SK-N-SH treated with all-trans-retinoic acid at 6 μM for 48 hours (cell line): ENCODE measurements at regions not wholly inside any gene's neighbourhood (a gene's known extent, or its start where the extent isn't known, plus 50 kb on each side); places are given as distances from the start of the nearest gene placed in this dataset.

Experiments
- ATAC-seq: fragments of 200-7000 bp; cut with Tn5 transposase; 3 replicates; pipeline ENCODE4 v1.9.1; 2020; ENCODE audit warnings: mild to moderate bottlenecking, moderate library complexity
- BACH2 ChIP-seq: fragments of 250-450 bp; sonication (Bioruptor Pico); IDR thresholded peaks from 2 replicates; pipeline ENCODE4 v1.9.0; 2021; ENCODE audit warnings: mild to moderate bottlenecking, borderline replicate concordance
- CSDC2 ChIP-seq: fragments of 250-450 bp; sonication (Bioruptor Pico); IDR thresholded peaks from 2 replicates; pipeline ENCODE4 v1.5.0; 2020; ENCODE audit warnings: mild to moderate bottlenecking, moderate library complexity
- ESRRG ChIP-seq: fragments of 250-450 bp; sonication (Bioruptor Pico); IDR thresholded peaks from 2 replicates; pipeline ENCODE4 v1.6.1; 2021; ENCODE audit warnings: mild to moderate bottlenecking
- GLIS3 ChIP-seq: fragments of 250-450 bp; sonication (Bioruptor Pico); IDR thresholded peaks from 2 replicates; pipeline ENCODE4 v1.5.0; 2020; ENCODE audit warnings: mild to moderate bottlenecking, moderate library complexity
- ISL1 ChIP-seq: fragments of 250-450 bp; sonication (Bioruptor Pico); IDR thresholded peaks from 2 replicates; pipeline ENCODE4 v2.1.2; 2022; ENCODE audit warnings: mild to moderate bottlenecking, moderate library complexity
- PPARA ChIP-seq: fragments of 250-450 bp; sonication (Bioruptor Pico); IDR thresholded peaks from 2 replicates; pipeline ENCODE4 v1.5.0; 2020; ENCODE audit warnings: mild to moderate bottlenecking, borderline replicate concordance
- RARB ChIP-seq: fragments of 250-450 bp; sonication (Bioruptor Pico); IDR thresholded peaks from 2 replicates; pipeline ENCODE4 v1.8.0; 2021; ENCODE audit warnings: mild to moderate bottlenecking, moderate library complexity
- TOX ChIP-seq: fragments of 250-450 bp; sonication (Bioruptor Pico); IDR thresholded peaks from 2 replicates; pipeline ENCODE4 v1.8.0; 2021; ENCODE audit warnings: mild to moderate bottlenecking, moderate library complexity, borderline replicate concordance
- ZFP3 ChIP-seq: fragments of 250-450 bp; sonication (Bioruptor Pico); IDR thresholded peaks from 2 replicates; pipeline ENCODE4 v1.5.0; 2020; ENCODE audit warnings: mild to moderate bottlenecking, moderate library complexity
- ZFP30 ChIP-seq: fragments of 450-650 bp; formaldehyde crosslinking; IDR thresholded peaks from 2 replicates; pipeline ENCODE4 v1.5.0; 2022; ENCODE audit warnings: mild to moderate bottlenecking, moderate library complexity
- ZNF565 ChIP-seq: fragments of 450-650 bp; formaldehyde crosslinking; conservative IDR thresholded peaks from 2 replicates; pipeline ENCODE4 v1.5.0; 2020; ENCODE audit warnings: low read depth, mild to moderate bottlenecking, moderate library complexity
- ZNF70 ChIP-seq: fragments of 450-650 bp; formaldehyde crosslinking; IDR thresholded peaks from 2 replicates; pipeline ENCODE4 v1.5.0; 2020; ENCODE audit warnings: mild to moderate bottlenecking, moderate library complexity
- ZNF8 ChIP-seq: fragments of 450-650 bp; formaldehyde crosslinking; IDR thresholded peaks from 2 replicates; pipeline ENCODE4 v1.5.0; 2020; ENCODE audit warnings: mild to moderate bottlenecking, moderate library complexity
- TF ChIP-seq, protein P1 (sequence below): fragments of 250-450 bp; sonication (Bioruptor Pico); IDR thresholded peaks from 2 replicates; pipeline ENCODE4 v1.8.0; 2020; ENCODE audit warnings: mild to moderate bottlenecking, moderate library complexity, borderline replicate concordance
- TF ChIP-seq, protein P2 (sequence below): fragments of 250-450 bp; sonication (Bioruptor Pico); IDR thresholded peaks from 2 replicates; pipeline ENCODE4 v1.5.1; 2020; ENCODE audit warnings: low read depth, mild to moderate bottlenecking, moderate library complexity
- TF ChIP-seq, protein P3 (sequence below): fragments of 250-450 bp; sonication (Bioruptor Pico); IDR thresholded peaks from 2 replicates; pipeline ENCODE4 v1.8.0; 2021; ENCODE audit warnings: low read depth, mild to moderate bottlenecking, moderate library complexity, borderline replicate concordance
- TF ChIP-seq, protein P4 (sequence below): fragments of 250-450 bp; sonication (Bioruptor Pico); IDR thresholded peaks from 2 replicates; pipeline ENCODE4 v1.5.1; 2021; ENCODE audit warnings: mild to moderate bottlenecking, moderate library complexity
- TF ChIP-seq, protein P5 (sequence below): fragments of 250-450 bp; sonication (Bioruptor Pico); IDR thresholded peaks from 2 replicates; pipeline ENCODE4 v1.5.0; 2020; ENCODE audit warnings: mild to moderate bottlenecking, moderate library complexity

DNA sequence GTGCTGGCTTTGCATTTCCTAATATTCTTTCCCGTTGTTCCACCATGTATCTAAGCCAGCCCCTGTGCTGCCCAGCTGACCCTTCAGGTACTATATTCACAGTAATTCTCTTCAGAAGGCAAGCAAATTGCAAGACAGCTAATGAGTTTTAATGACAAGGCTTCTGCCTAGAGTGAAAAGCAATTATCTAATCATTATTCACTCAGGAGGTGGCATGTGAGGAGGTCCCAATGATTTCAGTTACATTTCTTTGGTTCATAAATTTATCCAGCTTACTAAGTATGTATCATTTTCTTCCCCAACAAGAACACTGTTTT lies 123.0 kb downstream of the RASGEF1B start:
- no peak for ATAC-seq
- TF ChIP-seq ISL1 (CRISPR knock-in tag), result no peak
- TF ChIP-seq GLIS3 (CRISPR knock-in tag), result no peak
- TF ChIP-seq, protein P1, sequence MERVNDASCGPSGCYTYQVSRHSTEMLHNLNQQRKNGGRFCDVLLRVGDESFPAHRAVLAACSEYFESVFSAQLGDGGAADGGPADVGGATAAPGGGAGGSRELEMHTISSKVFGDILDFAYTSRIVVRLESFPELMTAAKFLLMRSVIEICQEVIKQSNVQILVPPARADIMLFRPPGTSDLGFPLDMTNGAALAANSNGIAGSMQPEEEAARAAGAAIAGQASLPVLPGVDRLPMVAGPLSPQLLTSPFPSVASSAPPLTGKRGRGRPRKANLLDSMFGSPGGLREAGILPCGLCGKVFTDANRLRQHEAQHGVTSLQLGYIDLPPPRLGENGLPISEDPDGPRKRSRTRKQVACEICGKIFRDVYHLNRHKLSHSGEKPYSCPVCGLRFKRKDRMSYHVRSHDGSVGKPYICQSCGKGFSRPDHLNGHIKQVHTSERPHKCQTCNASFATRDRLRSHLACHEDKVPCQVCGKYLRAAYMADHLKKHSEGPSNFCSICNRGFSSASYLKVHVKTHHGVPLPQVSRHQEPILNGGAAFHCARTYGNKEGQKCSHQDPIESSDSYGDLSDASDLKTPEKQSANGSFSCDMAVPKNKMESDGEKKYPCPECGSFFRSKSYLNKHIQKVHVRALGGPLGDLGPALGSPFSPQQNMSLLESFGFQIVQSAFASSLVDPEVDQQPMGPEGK (CRISPR knock-in tag), result no peak
- TF ChIP-seq PPARA (CRISPR knock-in tag), result no peak
- TF ChIP-seq TOX (CRISPR knock-in tag), result no peak
- TF ChIP-seq BACH2 (CRISPR knock-in tag), result no peak
- TF ChIP-seq, protein P2, sequence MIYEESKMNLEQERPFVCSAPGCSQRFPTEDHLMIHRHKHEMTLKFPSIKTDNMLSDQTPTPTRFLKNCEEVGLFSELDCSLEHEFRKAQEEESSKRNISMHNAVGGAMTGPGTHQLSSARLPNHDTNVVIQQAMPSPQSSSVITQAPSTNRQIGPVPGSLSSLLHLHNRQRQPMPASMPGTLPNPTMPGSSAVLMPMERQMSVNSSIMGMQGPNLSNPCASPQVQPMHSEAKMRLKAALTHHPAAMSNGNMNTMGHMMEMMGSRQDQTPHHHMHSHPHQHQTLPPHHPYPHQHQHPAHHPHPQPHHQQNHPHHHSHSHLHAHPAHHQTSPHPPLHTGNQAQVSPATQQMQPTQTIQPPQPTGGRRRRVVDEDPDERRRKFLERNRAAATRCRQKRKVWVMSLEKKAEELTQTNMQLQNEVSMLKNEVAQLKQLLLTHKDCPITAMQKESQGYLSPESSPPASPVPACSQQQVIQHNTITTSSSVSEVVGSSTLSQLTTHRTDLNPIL, result no peak
- TF ChIP-seq CSDC2 (CRISPR knock-in tag), result no peak

DNA sequence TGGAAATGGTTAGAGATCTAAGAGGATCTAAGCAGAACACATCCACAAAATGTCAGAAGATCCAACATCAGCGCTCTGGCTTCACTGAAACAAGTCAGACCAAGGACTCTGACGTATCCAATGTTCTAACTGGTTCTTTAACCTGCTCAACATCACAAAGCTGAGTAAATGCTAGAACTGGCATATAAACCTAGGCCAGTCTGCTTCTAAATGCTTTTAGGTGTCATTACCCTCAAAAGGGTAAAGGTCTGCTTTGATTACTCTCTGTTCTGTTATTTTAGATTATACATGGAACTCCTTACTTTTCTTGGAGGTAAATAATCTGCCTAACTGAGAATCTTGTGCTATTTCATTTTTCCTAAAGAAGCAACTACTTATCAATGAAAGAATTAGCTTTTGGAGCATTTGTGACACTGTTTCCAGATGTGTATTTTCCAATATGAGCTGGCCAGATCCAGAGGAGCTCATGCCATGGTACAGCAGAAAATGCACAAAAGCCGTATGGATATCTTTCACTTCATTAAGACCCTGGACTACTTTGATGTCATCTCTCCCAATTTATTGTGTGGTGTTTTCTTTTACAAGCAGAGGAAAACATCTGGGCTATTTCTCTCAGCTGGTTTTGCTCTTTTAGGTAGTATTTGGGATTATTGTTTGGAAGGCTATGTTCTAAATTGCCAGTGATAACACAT lies 123.5 kb downstream of the RASGEF1B start:
- no peak for ATAC-seq
- TF ChIP-seq RARB (CRISPR knock-in tag), result no peak
- TF ChIP-seq ZFP3 (CRISPR knock-in tag), result no peak
- no peak for TF ChIP-seq ZNF70 (CRISPR knock-in tag)
- TF ChIP-seq ZFP30 (CRISPR knock-in tag), result no peak
- TF ChIP-seq, protein P3, sequence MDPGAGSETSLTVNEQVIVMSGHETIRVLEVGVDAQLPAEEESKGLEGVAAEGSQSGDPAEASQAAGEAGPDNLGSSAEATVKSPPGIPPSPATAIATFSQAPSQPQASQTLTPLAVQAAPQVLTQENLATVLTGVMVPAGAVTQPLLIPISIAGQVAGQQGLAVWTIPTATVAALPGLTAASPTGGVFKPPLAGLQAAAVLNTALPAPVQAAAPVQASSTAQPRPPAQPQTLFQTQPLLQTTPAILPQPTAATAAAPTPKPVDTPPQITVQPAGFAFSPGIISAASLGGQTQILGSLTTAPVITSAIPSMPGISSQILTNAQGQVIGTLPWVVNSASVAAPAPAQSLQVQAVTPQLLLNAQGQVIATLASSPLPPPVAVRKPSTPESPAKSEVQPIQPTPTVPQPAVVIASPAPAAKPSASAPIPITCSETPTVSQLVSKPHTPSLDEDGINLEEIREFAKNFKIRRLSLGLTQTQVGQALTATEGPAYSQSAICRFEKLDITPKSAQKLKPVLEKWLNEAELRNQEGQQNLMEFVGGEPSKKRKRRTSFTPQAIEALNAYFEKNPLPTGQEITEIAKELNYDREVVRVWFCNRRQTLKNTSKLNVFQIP (CRISPR knock-in tag), result no peak
- TF ChIP-seq, protein P4, sequence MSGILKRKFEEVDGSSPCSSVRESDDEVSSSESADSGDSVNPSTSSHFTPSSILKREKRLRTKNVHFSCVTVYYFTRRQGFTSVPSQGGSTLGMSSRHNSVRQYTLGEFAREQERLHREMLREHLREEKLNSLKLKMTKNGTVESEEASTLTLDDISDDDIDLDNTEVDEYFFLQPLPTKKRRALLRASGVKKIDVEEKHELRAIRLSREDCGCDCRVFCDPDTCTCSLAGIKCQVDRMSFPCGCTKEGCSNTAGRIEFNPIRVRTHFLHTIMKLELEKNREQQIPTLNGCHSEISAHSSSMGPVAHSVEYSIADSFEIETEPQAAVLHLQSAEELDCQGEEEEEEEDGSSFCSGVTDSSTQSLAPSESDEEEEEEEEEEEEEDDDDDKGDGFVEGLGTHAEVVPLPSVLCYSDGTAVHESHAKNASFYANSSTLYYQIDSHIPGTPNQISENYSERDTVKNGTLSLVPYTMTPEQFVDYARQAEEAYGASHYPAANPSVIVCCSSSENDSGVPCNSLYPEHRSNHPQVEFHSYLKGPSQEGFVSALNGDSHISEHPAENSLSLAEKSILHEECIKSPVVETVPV (CRISPR knock-in tag), result no peak

DNA sequence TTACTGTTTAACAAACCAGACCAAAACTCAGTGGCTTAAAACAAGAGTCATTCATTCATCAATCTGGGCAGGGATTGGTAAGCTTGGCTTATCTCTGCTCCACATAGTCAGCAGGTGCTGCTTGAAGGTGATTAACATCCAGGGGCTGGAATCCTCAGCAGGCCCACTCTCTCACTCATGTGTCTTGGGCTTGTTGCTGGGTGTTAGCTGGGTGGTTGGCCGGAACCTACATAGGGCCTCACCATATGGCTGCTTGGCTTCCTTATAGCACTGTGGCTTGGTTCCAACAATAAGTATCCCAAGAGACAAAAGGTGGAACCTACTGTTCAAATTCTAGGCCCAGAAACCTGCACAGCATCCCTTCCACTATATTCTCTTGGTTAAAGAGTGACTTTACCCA lies 125.0 kb downstream of the RASGEF1B start:
- ATAC-seq, result no peak
- no peak for TF ChIP-seq ZNF8 (CRISPR knock-in tag)
- TF ChIP-seq ZFP30 (CRISPR knock-in tag), result no peak
- TF ChIP-seq ESRRG (CRISPR knock-in tag), result no peak
- TF ChIP-seq, protein P1 (CRISPR knock-in tag), result no peak
- TF ChIP-seq, all 23 proteins: peak for 0

DNA sequence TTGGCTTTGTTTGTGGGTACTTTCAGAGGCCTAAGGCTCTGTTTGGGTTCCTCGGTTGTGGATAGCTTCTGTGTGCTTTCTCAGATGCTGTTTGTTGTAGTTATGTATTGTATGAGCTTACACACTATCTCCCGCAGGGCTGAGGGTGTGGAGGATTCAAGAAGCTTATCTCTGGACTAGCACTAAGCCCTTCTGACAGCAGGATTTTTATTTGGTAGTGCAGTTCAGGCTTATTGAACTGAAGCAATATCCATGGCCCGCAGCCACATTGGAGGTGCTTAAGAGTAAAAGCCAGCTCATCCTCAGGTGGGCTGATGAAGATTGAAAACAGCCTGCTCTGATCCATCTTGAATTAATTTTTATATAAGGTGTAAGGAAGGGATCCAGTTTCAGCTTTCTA lies 128.2 kb downstream of the RASGEF1B start:
- no peak for TF ChIP-seq CSDC2 (CRISPR knock-in tag)
- TF ChIP-seq, protein P1 (CRISPR knock-in tag), result no peak
- no peak for TF ChIP-seq BACH2 (CRISPR knock-in tag)
- TF ChIP-seq TOX (CRISPR knock-in tag), result no peak
- TF ChIP-seq ZNF565, result no peak
- TF ChIP-seq, protein P5, sequence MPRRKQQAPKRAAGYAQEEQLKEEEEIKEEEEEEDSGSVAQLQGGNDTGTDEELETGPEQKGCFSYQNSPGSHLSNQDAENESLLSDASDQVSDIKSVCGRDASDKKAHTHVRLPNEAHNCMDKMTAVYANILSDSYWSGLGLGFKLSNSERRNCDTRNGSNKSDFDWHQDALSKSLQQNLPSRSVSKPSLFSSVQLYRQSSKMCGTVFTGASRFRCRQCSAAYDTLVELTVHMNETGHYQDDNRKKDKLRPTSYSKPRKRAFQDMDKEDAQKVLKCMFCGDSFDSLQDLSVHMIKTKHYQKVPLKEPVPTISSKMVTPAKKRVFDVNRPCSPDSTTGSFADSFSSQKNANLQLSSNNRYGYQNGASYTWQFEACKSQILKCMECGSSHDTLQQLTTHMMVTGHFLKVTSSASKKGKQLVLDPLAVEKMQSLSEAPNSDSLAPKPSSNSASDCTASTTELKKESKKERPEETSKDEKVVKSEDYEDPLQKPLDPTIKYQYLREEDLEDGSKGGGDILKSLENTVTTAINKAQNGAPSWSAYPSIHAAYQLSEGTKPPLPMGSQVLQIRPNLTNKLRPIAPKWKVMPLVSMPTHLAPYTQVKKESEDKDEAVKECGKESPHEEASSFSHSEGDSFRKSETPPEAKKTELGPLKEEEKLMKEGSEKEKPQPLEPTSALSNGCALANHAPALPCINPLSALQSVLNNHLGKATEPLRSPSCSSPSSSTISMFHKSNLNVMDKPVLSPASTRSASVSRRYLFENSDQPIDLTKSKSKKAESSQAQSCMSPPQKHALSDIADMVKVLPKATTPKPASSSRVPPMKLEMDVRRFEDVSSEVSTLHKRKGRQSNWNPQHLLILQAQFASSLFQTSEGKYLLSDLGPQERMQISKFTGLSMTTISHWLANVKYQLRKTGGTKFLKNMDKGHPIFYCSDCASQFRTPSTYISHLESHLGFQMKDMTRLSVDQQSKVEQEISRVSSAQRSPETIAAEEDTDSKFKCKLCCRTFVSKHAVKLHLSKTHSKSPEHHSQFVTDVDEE, result no peak
- no peak for TF ChIP-seq ZNF8 (CRISPR knock-in tag)
- no peak for TF ChIP-seq ESRRG (CRISPR knock-in tag)
- ATAC-seq, result no peak
